ENCODE measurements at regions not wholly inside any gene's neighbourhood (a gene's known extent, or its start where the extent isn't known, plus 50 kb on each side); places are given as distances from the start of the nearest gene placed in this dataset.
"Not testable (repeated sequence)": the region's sequence is repeated elsewhere in the genome, so short reads cannot be mapped to it uniquely, and the experiment has no call there.

DNA sequence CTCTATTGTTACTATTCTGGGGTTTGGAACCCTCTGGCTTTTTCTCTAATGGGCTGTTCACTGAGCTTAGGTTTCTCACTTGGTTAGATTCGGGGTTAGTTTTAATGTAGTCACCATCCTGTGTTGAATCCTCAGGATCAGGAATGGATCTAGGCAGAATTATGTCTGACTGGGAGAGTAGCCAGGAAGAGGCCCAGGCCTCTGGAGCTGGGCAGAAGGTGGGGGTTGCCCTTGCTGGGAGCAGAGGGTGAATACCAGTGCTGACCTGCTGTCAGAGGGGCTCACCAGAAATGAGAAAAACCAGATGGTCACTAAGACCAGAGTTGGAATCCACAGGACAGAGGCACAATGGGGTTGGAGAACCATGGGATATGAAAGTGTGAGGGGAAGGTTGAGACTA is 126.6 kb upstream of the SLC4A4 start:
- DNase-seq = no peak

DNA sequence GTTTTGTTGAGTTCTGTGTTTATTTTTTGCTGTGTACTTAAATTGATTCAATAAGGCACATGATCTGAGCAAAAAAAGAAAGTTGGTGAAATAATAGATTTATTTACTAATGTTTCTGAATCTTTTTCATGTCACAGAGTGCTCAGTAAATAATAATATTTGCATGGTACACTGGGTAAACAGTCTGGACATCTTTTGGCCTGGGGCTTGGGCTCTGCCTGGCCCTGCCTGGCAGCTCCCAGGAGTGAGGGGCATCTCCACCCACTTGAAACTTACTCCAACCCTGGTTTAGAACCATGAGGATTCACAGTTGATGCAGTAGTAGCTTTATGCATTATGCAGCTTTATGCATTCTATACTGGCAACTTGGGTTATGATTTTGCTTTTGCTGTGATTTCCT is 124.2 kb upstream of the SLC4A4 start:
- no peak for DNase-seq

DNA sequence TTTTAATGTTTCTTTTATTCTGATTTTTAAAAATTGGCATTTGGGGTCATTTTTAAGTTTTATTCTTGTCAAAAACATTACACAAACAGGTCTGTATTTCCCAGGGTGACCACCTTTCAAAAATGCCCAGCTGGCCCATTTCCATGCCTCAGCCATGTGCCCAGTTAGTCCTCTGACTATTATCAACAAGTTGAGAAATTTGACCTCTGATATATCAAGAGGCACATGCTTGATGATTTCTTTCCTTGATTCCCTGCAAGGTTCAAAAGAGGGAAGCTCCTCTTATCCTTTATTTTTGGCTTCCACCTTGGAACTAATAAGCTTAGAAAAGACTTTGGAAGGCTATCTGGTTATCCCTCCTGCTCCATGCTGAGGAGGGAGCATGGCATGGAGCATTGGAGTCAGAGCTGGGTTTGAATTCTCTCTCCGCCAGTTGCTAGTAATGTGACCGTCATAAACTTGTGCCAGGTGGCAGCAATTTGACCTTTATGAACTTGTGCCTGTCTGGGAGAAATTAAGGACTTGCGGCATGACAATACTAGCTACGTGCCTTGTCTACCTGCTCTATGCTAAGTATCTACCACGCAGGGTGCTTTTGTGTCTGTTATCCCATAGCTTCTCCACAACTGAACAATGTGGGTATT is 122.4 kb upstream of the SLC4A4 start:
- DNase-seq = no peak

DNA sequence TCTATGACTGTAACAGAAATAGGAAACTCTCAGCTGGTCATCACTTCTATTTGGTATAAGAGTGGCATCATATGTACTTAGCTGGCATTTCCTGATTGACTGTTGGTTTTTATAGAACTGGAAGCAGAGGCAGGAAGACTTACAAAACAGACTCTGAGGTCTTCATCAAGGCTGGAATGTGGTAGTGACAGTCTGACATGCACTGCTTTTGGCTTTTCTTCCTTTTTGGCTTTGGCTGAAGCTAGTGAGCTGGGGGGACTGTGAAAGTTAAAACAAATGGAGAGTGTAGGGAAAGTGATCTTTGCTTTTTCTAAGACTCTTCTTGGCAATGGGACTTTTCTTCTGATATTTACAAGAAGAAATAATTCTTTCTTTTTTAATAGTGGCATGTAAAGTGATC is 121.1 kb upstream of the SLC4A4 start:
- no peak for DNase-seq

DNA sequence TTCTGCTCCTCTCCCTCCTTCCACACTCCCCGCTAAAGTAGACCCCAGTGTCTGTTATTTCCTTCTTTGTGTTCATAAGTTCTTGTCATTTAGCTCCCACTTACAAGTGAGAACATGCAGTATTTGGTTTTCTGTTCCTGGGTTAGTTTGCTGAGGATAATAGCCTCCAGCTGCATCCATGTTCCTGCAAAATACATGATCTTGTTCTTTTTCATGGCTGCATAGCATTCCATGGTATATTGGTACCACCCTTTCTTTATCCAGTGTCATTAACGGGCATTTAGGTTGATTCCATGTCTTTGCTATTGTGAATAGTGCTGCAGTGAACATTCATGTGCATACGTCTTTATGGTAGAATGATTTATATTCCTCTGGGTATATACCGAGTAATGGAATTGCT is 118.0 kb upstream of the SLC4A4 start:
- not testable (repeated sequence) for DNase-seq

DNA sequence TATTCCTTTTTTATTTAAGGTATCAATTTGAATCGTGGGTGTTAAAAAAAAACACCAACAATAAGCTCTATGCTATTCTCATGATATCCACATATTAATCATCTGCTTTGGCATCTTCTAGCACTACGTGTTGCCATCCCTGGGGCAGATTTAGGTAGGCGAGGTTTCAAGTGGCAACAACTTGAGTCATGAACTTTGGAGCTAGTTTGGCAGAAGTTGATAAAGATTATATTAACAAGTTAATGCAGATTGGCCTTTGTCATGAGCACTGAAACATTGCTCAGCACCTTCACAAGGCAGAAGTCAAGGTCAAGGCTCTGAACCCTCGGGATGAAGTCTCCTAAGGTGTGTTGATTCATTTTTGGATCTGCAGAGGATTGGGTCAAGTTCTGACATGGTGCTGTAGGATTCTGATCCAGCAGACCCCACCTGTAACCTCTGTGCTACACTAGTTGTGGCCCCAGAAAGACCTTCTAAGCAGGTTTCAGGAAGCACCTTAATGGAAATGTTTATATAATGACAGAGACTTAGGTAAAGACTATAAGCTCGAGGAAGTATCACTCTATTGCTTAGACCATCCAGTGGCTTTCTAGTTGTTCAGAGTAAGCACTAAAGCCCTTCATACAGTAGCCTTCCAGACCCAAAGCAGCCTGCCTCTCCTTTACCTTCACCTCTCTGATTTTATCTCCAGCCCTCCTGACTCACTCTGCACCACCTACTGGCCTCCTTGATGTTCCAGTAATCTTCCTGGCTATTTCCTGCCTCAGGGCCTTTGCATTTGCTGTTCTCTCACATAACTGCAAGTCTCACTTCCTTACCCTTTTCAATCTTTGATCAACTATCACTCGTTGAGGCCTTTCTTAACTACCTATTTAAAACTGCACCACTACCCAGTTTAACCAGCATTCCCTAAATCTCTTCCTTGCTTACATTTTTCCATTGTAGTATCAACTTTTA is 117.0 kb upstream of the SLC4A4 start:
- no peak for DNase-seq

DNA sequence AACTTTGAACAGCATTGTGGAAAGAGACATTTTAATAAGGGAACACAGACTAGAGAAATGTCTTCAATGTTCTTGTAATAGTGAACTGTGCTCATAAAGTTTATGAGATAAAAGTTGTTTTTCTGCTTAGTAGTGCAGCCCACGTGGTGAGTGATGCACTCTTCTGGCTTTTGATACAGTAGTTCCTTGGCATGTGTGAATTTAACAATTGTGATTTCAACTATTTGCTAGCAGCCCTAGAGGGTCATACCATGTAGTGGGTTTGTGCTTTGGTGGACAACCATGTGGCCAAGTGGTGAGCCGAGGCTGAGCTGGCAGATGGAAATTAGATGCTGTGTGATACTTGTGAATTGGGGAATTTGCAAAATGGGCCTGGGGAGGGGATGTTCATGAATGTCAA is 116.2 kb upstream of the SLC4A4 start:
- DNase-seq = no peak

DNA sequence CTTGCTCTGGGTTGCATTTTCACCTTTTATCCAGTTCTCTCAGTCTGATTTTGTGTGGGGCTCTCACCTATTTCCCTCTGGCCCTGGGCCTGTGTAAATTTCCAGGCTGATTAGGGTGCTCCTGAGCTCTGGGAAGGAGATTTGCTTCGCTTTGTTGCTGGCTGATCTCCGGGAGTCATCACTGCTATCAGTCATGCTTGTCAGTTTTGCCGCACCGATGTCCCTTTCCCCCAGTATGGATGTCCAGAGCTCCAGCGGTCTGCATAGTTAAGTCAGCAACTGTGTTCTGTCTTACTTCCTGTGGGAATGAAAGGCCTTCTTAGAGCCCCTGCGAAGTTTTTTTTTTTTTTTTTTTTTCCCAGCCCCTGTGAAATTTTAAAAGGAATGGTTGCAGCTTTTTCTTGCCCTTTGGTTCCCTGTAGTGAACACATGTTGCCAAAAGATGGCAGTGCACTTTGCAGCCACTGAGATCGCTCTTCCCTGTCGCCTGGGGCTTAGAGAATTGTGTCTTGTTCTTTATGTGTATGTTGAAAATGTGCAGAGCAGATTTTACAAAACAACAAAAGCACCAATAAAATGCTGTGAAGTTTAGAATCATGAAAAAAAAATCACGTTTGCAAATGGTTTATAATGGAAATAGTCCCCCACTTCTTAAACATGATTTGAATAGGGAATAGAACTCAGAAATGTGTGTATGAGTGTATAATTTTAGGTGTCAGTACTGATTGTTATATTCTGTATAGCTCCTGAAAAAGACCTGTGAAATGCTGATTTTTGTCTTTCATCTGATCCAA is 109.1 kb upstream of the SLC4A4 start:
- no peak for DNase-seq

DNA sequence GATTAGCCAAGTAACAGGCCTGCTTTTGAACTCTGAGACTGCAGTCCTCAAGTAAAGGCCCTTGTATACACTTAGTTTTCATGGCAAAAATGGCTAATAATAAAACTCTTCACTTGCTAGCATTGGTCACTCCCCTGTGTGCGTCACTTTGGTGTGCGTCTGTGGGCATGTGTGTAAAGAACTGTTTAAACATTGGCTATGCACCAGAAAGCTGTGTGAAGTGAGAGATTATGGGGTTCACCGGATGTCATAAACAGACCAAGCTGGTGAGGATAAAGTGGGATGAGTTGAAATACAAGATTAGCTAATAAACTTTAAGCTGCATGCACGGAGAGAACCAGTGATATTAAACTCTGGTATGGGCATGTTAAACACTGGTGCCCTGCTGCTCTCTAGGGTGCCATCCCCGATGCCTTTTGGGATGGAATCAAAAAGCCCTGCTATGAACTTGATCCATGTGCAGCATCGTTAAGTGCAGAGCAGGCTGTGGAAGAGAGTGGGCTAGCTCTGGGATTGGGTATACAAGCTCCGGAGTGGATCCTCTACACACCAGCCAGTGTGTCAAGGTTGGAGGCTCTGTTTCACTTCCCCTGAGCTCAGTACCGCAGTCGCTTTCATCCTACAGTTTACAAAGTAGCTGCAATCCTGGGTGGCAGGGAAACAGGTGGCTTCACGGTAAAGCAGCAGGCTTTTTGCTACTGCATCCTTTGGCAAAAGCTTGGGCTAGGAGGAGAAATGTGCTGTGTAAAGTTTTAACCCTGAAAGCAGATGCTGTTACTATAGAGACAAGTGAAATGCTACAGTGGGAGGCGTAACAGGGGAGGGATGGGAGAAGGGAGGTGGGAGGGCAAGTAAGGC is 108.3 kb upstream of the SLC4A4 start:
- DNase-seq = no peak

DNA sequence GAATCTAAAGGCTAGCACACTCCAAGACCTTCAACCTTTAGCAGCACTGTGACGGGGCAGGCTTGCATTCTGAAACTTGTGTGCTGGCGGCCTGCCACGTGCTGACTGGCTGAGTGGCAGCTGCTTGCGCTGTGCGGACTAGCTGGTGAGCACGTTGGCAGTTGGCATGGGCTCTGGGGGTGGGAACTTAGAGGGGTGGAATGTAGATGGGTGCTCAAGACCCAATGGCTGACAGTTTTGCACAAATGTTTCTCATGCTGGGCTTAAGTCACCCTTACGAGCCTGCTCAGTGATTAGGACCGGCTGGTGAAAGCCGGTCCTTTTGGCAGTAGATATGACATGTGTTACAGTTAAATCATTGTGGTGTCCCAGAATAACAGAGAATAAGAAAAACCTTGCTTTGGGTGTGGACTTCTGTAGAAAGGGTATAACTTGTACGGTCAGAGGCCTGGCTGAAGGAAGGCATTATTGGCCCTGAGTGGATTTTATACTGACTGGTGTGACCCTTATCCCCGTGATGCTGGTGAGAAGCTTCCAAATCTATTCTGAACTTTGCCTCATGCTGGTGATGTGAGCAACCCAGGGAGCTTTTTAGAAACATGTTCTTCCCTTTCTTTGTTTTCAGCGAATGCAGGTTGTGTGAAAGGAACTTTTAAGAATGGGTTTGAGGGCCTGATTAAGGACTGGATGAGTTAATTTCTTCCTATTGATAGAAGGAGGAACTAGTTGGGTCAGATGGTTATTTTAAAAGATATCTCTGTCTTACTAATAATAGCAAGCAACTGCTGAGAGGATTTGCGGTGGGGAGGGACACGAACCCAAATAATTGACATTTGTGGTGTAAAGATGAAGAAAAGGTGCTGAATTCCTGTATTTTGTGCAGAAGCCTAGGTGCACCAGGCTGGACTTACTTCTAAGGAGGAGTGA is 107.4 kb upstream of the SLC4A4 start:
- no peak for DNase-seq

DNA sequence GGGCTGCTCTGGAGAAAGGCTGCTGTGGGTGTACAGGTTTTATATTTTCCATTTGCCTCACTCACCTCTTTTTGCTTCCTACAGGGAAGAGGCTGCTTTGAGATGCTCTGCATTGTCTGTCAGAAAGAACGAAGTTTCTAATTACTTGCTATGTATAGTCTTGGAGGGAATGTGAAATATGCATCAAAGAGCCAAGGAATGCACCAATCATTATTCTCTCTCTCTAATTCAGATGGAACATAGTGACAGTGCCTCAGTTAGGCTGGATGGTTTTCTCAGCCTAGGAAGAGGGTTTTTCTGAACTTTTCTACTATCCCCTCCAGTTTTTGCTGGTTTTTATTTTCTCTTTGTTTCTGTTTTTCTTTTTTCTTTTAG is 106.8 kb upstream of the SLC4A4 start:
- DNase-seq = no peak

DNA sequence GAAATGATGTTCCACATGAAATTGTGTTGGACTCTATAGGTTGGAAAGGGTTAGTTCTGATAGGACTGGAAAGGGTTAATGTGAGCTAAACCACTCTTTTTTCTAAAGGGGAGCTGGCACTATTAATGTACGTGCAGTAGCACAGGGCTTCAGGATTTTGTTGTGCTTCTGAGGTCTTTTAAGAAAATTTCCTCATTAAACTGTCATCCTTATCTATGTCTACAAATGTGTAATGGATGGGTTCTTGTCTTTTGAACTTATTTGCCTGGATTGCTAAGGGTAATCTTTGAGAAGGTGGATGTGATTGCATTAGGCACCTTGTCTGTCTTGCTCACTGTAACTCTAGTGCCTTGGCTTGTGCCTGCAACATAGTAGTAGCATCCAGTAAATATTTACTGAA is 106.0 kb upstream of the SLC4A4 start:
- DNase-seq = no peak

DNA sequence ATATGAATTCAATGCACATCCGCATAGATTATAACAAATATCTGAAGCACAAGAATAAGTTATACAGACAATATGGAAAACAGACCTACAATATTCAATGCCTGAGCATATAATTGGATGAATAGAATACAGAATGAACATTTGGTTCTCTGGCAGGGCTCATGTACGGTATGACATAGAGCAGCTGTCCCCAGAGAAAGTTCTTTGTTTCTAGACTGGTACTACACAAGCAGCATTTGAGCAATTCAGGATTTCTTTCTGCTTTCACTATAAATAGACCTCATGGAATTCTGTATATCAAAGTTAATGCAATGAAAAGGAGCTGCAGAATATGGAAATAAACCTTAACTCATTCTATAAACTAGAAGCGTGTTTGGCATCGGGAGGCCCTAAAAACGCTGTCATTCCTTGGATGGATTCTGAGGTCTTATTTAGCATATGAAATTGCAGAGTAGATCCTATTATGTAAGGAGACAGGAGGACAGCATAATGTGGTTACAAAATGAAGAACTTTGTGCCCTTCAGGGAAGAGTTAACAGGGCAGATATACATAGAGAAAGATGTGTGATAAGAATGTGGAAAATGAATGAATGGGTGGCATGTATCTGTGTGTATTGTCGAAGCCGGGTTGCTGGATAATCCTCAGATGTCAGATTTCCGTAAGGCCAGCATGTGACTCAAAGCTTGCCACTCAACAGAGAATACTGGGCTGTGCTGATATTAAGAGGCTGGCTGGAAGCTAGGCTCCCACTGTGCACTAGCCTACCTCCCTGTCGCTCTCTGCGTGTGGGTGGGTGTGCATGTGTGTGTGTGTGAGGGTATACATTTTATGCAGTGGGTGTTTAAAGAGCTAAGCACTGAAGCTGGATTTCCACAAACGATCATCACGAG is 103.3 kb upstream of the SLC4A4 start:
- DNase-seq = no peak

DNA sequence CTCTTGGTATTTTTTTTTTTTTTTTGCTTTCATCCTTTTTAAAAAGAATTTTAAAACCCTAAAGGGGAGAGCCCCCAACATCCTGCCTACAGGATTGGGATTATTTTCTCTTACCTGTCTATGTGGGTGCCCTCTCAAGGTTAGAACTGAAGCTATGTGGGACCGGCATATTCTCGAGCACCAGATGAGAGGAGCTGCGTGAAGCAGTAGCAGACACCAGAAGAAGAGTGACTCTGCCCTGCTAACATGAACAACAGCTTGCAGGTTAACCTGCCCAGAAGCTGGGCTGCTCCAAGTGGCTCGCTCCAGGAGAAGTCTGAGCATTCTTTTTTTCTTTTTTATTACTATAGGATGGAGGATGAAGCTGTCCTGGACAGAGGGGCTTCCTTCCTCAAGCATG is 102.6 kb upstream of the SLC4A4 start:
- no peak for DNase-seq

DNA sequence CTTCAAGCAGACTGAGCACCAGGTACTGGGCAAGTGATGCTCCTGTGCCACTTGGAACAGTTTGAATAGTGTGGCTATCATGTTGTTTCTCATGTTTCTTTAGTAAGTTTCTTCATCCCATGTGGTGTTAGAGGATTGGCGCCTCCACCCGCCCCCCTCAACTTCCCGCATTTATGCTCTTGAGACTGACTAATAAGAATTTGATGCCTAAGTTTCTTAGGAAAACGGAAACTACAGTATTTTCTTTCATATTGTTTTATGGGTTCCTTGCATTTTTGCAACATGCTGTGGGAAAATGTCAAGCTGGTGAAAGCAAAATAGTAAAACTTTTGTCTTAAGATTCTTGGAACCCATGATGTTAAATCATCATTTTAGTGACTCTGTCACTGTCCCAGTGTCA is 101.2 kb upstream of the SLC4A4 start:
- DNase-seq = no peak

DNA sequence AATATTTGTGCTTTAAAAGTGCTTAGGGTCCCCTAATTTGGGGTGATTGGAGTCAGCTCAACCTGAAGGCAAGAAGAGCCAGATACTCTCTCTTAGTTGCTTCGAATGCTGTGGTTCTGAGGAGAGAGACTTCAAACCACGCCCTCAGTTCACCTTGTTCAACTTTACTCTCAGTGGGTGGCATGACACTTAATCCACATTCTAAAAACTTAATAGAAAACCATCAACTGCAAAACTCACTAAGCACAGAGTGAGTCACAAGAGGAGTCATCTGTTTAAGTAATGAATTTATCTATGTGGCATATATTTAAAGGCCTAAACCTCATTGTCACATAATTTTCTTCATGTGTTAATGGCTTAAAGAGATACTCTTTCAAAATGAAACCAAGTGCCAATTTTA is 99.5 kb upstream of the SLC4A4 start:
- DNase-seq = no peak

DNA sequence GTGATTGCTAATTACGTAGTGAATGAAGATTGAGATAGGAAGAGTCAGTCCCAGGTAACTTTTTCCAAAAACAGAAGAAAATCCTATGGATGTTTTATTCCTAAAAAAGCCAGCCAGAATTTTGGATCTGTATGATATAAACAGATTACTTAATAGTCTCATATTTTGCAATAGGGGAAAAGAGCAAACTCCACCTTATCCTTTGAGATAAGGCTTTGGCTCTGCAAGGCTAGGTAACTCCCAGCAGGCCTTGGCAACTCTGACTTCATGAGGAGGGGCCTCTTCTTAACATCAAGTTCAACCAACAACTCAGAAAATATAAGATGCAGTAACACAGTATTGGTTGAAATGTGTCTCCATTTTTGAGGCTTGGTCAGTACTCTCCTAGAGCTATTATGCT is 98.7 kb upstream of the SLC4A4 start:
- no peak for DNase-seq

DNA sequence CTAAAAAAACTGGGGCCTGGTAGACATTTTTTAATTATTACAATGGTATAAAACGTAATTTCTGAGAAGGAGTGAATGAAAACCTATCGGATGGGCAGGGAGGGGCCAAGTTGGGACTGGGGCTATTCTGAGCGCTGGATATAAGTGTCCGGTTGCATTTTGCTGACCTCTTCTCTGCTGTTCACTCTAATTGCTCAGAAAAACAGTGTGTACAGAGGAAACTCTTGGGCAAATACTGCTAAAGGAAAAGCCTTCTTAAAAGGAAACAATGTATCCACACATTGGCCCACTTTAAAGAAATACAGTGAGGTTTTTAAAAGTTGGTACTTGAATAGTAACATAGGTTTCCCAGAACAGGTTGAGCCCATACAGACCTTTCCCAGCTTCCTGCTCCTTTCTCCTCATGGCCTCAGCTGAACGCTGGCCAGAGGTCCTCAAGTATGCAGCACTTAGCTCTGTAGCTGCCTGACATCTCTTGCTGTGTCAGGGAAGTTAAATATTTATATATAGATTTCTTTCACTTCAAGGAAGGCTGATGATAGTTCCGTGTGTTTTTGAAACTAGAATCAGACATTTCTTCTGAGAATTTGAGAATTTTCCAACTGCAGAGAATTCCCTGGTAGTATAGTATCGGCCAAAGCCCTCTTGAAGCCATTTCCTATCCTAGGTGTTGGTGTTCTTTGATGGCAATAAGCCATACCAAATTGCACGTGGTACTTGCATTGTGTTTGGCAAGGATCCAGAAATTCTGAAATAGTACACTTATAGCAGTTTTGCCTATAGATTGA is 97.1 kb upstream of the SLC4A4 start:
- no peak for DNase-seq

DNA sequence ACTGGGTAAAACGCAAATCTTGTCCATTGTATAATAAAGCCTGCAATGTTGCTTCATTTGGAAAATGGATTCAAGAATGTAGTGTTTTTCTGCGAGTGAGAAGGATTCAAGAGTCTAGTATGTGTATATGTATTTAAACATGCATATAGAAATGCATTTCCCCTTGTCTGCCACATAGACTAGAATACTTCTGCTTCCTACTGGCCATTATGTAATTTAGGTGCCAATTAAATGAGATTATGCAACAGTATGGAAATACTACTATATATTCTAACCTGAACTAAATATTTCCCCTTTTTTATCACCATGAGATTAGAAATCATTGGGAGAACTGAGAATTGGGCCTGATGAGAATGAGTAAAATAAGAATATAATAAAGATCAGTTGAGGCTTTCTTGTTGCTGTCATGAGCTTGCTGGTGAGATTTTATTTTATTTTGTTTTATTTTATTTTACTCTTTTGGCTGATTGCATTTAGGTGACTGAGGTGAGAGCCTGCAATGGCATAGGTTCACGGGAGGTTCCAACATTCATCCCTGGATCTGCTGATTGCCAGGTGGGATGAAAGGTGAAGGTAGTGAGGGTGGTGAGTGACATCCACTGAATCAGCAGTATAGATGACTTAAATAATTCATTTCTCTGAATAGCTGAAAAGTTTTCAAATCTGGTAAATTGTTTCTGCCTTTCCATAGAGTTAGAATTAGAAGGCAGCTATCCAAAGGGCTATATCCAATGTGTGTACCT is 95.6 kb upstream of the SLC4A4 start:
- no peak for DNase-seq

Measured in activated CD8-positive, alpha-beta memory T cell treated with anti-CD3 and anti-CD28 coated beads, Interleukin-2, amount 50 U/mL, for 4 hours (primary cell).